ENCODE measurements at regions not wholly inside any gene's neighbourhood (a gene's known extent, or its start where the extent isn't known, plus 50 kb on each side); places are given as distances from the start of the nearest gene placed in this dataset.

GRCh38 chr2:228242591-228242990, 61.1 kb upstream of the SPHKAP start:
- no peaks in the 10 kb centered on the region for H3K9me3 ChIP-seq (ENCODE audit: control insufficient read depth in 4 of 4, low read length in 3 of 4)

More at GRCh38 chr2:228242591-228242990, 61.1 kb upstream of the SPHKAP start:
- WGBS: 77% methylated on average over 1 of the region's 1 CpG
- no peak overlapping the region for H3K9ac ChIP-seq (ENCODE audit: low read depth in 1 of 2, low read length in 2 of 2)
- no peak overlapping the region for H3K27ac ChIP-seq (ENCODE audit: low read depth in 1 of 2, low read length in 2 of 2)
- no peak for TF ChIP-seq REST (IDR thresholded peaks at IDR 0.05)
- no peak for TF ChIP-seq FOXA2 (IDR thresholded peaks at IDR 0.05)
- TF ChIP-seq CTCF (IDR thresholded peaks at IDR 0.05; ENCODE audit: low read depth, low read length, missing input control): no peak
- no peak for TF ChIP-seq JUND (IDR thresholded peaks at IDR 0.05)
- TF ChIP-seq TAF1 (conservative IDR thresholded peaks at IDR 0.05): no peak
- no peak for TF ChIP-seq MAX (IDR thresholded peaks at IDR 0.05)
- no peak for TF ChIP-seq NR2F2 (IDR thresholded peaks at IDR 0.05)
- TF ChIP-seq YY1 (IDR thresholded peaks at IDR 0.05): no peak
- no peak for TF ChIP-seq HNF4G (IDR thresholded peaks at IDR 0.05)
- no peak for TF ChIP-seq FOXA1 (IDR thresholded peaks at IDR 0.05)
- TF ChIP-seq GABPA (IDR thresholded peaks at IDR 0.05 in 1 of 2, conservative IDR thresholded peaks at IDR 0.05 in 1 of 2): no peak
- no peak for TF ChIP-seq ZBTB33 (IDR thresholded peaks at IDR 0.05)
- no peak for TF ChIP-seq HNF4A (conservative IDR thresholded peaks at IDR 0.05)
- TF ChIP-seq SP1 (IDR thresholded peaks at IDR 0.05): no peak
- TF ChIP-seq EGR1 (IDR thresholded peaks at IDR 0.05; ENCODE audit: low read depth in 2 of 2): no peak
- no peaks in the 10 kb centered on the region for H3K36me3 ChIP-seq (ENCODE audit: control insufficient read depth in 4 of 4, insufficient read depth in 3 of 4, low read depth in 1 of 4, low read length in 3 of 4)
- H3K4me1 ChIP-seq (ENCODE audit: control insufficient read depth in 4 of 4, insufficient read depth in 4 of 4, low read length in 3 of 4): no peaks in the 10 kb centered on the region
- no peak for DNase-seq (ENCODE audit: low spot score)
- no peak overlapping the region for H3K4me3 ChIP-seq (ENCODE audit: low read depth in 1 of 3, low read length in 3 of 3)
- H3K27me3 ChIP-seq (ENCODE audit: control insufficient read depth in 4 of 4, insufficient read depth in 4 of 4, low read length in 3 of 4): no peaks in the 10 kb centered on the region

All from liver (tissue), 8 donors.